ENCODE measurements at regions not wholly inside any gene's neighbourhood (a gene's known extent, or its start where the extent isn't known, plus 50 kb on each side); places are given as distances from the start of the nearest gene placed in this dataset.

DNA sequence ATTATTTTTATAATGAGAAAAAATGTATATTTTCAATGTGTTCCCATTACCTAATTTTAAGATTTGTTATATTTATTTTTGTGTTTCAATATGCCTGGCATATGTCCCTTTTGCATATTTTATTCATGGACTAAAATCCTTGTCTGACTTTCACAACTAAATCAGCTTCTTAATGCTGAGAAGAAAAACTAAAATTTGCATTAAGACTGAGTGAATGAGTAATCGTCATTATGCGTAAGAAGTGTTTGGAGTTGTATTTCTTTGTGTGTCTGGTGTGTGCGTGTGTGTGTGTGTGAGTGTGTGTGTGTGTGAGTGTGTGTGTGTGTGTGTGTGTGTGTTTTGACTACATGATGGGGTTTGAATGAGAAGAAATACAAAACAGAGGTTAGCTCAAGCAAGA lies 201.7 kb upstream of the SP8 start:
- TF ChIP-seq CTCF (IDR thresholded peaks at IDR 0.05), result no peak
- no peak for TF ChIP-seq ZFX (IDR thresholded peaks at IDR 0.05; ENCODE audit: borderline replicate concordance)
